ENCODE measurements at regions not wholly inside any gene's neighbourhood (a gene's known extent, or its start where the extent isn't known, plus 50 kb on each side); places are given as distances from the start of the nearest gene placed in this dataset.

- no peaks in the 10 kb centered on the region for H3K4me1 Mint-ChIP-seq (ENCODE audit: low read depth, unreplicated experiment)
- TF ChIP-seq, protein P1, sequence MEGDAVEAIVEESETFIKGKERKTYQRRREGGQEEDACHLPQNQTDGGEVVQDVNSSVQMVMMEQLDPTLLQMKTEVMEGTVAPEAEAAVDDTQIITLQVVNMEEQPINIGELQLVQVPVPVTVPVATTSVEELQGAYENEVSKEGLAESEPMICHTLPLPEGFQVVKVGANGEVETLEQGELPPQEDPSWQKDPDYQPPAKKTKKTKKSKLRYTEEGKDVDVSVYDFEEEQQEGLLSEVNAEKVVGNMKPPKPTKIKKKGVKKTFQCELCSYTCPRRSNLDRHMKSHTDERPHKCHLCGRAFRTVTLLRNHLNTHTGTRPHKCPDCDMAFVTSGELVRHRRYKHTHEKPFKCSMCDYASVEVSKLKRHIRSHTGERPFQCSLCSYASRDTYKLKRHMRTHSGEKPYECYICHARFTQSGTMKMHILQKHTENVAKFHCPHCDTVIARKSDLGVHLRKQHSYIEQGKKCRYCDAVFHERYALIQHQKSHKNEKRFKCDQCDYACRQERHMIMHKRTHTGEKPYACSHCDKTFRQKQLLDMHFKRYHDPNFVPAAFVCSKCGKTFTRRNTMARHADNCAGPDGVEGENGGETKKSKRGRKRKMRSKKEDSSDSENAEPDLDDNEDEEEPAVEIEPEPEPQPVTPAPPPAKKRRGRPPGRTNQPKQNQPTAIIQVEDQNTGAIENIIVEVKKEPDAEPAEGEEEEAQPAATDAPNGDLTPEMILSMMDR (IDR thresholded peaks at IDR 0.05; ENCODE audit: insufficient read depth in 1 of 2, low read depth in 1 of 2, low read length in 1 of 2, severe bottlenecking in 1 of 2, unreplicated experiment in 1 of 2) = no peak
These were observed 259.3 kb upstream of the SHH start for GRCh38 chr7:156071612-156072011.

GRCh38 chr7:156069891-156070290, 257.6 kb upstream of the SHH start:
- H3K4me1 ChIP-seq = peaks cover 12% of the 10 kb centered on the region
- ChIA-PET CTCF (no interaction called here), POLR2A (no interaction called here)
- H3K27ac Mint-ChIP-seq (ENCODE audit: unreplicated experiment) = no peak overlapping the region
- H3K9me3 Mint-ChIP-seq (ENCODE audit: unreplicated experiment) = peaks cover 10% of the 10 kb centered on the region
- no peaks in the 10 kb centered on the region for H3K27me3 Mint-ChIP-seq (ENCODE audit: insufficient read depth, unreplicated experiment)
- BruUV-seq (replicated peaks) = no TSS peak
- H3K9me3 ChIP-seq = no peaks in the 10 kb centered on the region
- DNase-seq = no peak
- peaks cover 16% of the 10 kb centered on the region for H3K4me1 Mint-ChIP-seq (ENCODE audit: low read depth, unreplicated experiment)
- intact Hi-C loops (cut with micrococcal nuclease; ENCODE audit: unreplicated experiment) = no loop called here
- no peaks in the 10 kb centered on the region for H3K27me3 ChIP-seq (replicated peaks; ENCODE audit: control insufficient read depth, insufficient read depth, low read length)
- H3K4me3 Mint-ChIP-seq (ENCODE audit: unreplicated experiment) = no peak overlapping the region
- no peaks in the 10 kb centered on the region for H3K36me3 Mint-ChIP-seq (ENCODE audit: insufficient read depth, unreplicated experiment)
- H3K36me3 ChIP-seq (ENCODE audit: control insufficient read depth, insufficient read depth, low read length) = no peaks in the 10 kb centered on the region
- TF ChIP-seq, protein P1 (IDR thresholded peaks at IDR 0.05; ENCODE audit: insufficient read depth in 1 of 2, low read depth in 1 of 2, low read length in 1 of 2, severe bottlenecking in 1 of 2, unreplicated experiment in 1 of 2) = no peak
- H3K4me3 ChIP-seq (ENCODE audit: low read depth, low read length) = no peak overlapping the region

More at GRCh38 chr7:156071612-156072011, 259.3 kb upstream of the SHH start:
- Mint-ChIP-seq H3K4me3 (ENCODE audit: unreplicated experiment) (no peak overlapping the region), H3K9me3 (ENCODE audit: unreplicated experiment) (peaks cover 7% of the 10 kb centered on the region), H3K27me3 (ENCODE audit: insufficient read depth, unreplicated experiment) (no peaks in the 10 kb centered on the region), H3K36me3 (ENCODE audit: insufficient read depth, unreplicated experiment) (no peaks in the 10 kb centered on the region), H3K27ac (ENCODE audit: unreplicated experiment) (no peak overlapping the region)
- Histone ChIP-seq H3K4me1 (no peaks in the 10 kb centered on the region), H3K4me3 (ENCODE audit: low read depth, low read length) (no peak overlapping the region), H3K36me3 (ENCODE audit: control insufficient read depth, insufficient read depth, low read length) (no peaks in the 10 kb centered on the region), H3K27me3 (replicated peaks; ENCODE audit: control insufficient read depth, insufficient read depth, low read length) (no peaks in the 10 kb centered on the region), H3K9me3 (no peaks in the 10 kb centered on the region)
- ChIA-PET POLR2A (interaction anchor here (0.6 kb wide), 1 partner anchor 259 kb away, joined by 3 read pairs; no protein-coding TSS in a partner anchor), CTCF (no interaction called here)
- intact Hi-C loops (cut with micrococcal nuclease; ENCODE audit: unreplicated experiment) = no loop called here
- DNase-seq = no peak
- no TSS peak for BruUV-seq (replicated peaks)

GRCh38 chr7:156067156-156067555, 254.9 kb upstream of the SHH start:
- no peak for DNase-seq
- H3K27ac Mint-ChIP-seq (ENCODE audit: unreplicated experiment) = no peak overlapping the region
- ChIA-PET POLR2A (no interaction called here), CTCF (no interaction called here)
- no peaks in the 10 kb centered on the region for H3K36me3 Mint-ChIP-seq (ENCODE audit: insufficient read depth, unreplicated experiment)
- intact Hi-C loops (cut with micrococcal nuclease; ENCODE audit: unreplicated experiment) = no loop called here
- no TSS peak for BruUV-seq (replicated peaks)
- Histone ChIP-seq H3K27me3 (replicated peaks; ENCODE audit: control insufficient read depth, insufficient read depth, low read length) (no peaks in the 10 kb centered on the region), H3K4me1 (peaks cover 18% of the 10 kb centered on the region), H3K9me3 (no peaks in the 10 kb centered on the region), H3K36me3 (ENCODE audit: control insufficient read depth, insufficient read depth, low read length) (no peaks in the 10 kb centered on the region), H3K4me3 (ENCODE audit: low read depth, low read length) (no peak overlapping the region)
- H3K4me1 Mint-ChIP-seq (ENCODE audit: low read depth, unreplicated experiment) = peaks cover 21% of the 10 kb centered on the region
- H3K27me3 Mint-ChIP-seq (ENCODE audit: insufficient read depth, unreplicated experiment) = no peaks in the 10 kb centered on the region
- H3K4me3 Mint-ChIP-seq (ENCODE audit: unreplicated experiment) = no peak overlapping the region
- peaks cover 11% of the 10 kb centered on the region for H3K9me3 Mint-ChIP-seq (ENCODE audit: unreplicated experiment)
- TF ChIP-seq, protein P1 (IDR thresholded peaks at IDR 0.05; ENCODE audit: insufficient read depth in 1 of 2, low read depth in 1 of 2, low read length in 1 of 2, severe bottlenecking in 1 of 2, unreplicated experiment in 1 of 2) = no peak
